Prostate gland (tissue), 2 donors: ENCODE measurements at regions not wholly inside any gene's neighbourhood (a gene's known extent, or its start where the extent isn't known, plus 50 kb on each side); places are given as distances from the start of the nearest gene placed in this dataset.

ENCODE experiments used
- POLR2A ChIP-seq: fragments of 450-650 bp; IDR thresholded peaks from one replicate; pipeline ENCODE4 v1.6.1; 2016; ENCODE audit warnings: antibody characterized with exemption, mild to moderate bottlenecking
- POLR2AphosphoS5 ChIP-seq: sonication (generic); formaldehyde crosslinking; IDR thresholded peaks from one replicate; pipeline ENCODE4 v1.6.1; 2017; ENCODE audit warnings: antibody characterized with exemption
- TF ChIP-seq, protein P1 (sequence below), 4 experiments: fragments of 200-600 bp in 2 of 4; fragments of 450-650 bp in 2 of 4; sonication (generic) in 2 of 4; IDR thresholded peaks; 1 replicate in 3 of 4; 2 replicates in 1 of 4; pipeline ENCODE4 v1.5.1; 2016 to 2019; ENCODE audit warnings: antibody characterized with exemption in 4 of 4, mild to moderate bottlenecking in 2 of 4, moderate library complexity in 2 of 4

DNA sequence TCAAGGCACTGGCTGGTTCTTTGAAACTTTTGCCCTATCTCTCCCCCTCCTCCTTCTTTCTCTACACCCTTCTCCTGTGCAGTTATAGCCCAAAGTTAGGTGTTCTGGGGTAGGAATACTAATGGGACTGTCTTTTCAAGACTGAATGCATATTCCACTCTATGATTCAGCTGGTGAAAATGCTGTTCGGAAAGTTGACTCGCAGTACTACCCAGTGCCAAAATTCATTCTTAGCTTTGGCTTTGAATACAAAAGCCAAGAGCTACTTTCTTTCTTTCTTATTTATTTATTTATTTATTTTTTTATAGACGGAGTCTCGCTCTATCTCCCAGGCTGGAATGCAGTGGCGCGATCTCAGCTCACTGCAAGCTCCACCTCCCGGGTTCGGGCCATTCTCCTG is 249.2 kb downstream of the ETNK1 start:
- TF ChIP-seq, protein P1, sequence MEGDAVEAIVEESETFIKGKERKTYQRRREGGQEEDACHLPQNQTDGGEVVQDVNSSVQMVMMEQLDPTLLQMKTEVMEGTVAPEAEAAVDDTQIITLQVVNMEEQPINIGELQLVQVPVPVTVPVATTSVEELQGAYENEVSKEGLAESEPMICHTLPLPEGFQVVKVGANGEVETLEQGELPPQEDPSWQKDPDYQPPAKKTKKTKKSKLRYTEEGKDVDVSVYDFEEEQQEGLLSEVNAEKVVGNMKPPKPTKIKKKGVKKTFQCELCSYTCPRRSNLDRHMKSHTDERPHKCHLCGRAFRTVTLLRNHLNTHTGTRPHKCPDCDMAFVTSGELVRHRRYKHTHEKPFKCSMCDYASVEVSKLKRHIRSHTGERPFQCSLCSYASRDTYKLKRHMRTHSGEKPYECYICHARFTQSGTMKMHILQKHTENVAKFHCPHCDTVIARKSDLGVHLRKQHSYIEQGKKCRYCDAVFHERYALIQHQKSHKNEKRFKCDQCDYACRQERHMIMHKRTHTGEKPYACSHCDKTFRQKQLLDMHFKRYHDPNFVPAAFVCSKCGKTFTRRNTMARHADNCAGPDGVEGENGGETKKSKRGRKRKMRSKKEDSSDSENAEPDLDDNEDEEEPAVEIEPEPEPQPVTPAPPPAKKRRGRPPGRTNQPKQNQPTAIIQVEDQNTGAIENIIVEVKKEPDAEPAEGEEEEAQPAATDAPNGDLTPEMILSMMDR (IDR thresholded peaks at IDR 0.05) = no peak
- TF ChIP-seq POLR2A (no peak), POLR2AphosphoS5 (no peak)
